Thyroid gland (tissue), 4 donors: ENCODE measurements at regions not wholly inside any gene's neighbourhood (a gene's known extent, or its start where the extent isn't known, plus 50 kb on each side); places are given as distances from the start of the nearest gene placed in this dataset.

Source experiments
- DNase-seq, 2 donors: peaks; one replicate each; pipeline ENCODE4 v3.0.0-alpha.2; 2019
- H3K27ac ChIP-seq, 3 donors: fragments of 200-600 bp; sonication (generic); 1 replicate in 2 of 3; 2 replicates in 1 of 3; pipeline ENCODE4 v1.5.1; 2016 to 2019; ENCODE audit warnings: mild to moderate bottlenecking in 1 of 3, moderate library complexity in 1 of 3
- H3K27me3 ChIP-seq: fragments of 200-600 bp; sonication (generic); one replicate; pipeline ENCODE4 v1.5.1; 2019
- H3K36me3 ChIP-seq, 2 donors: fragments of 200-600 bp; sonication (generic); one replicate each; pipeline ENCODE4 v1.5.1; 2016 to 2019
- H3K4me1 ChIP-seq, 2 donors: fragments of 200-600 bp; sonication (generic); one replicate each; pipeline ENCODE4 v1.5.1; 2017 to 2019
- H3K4me3 ChIP-seq, 3 donors: fragments of 200-600 bp; sonication (generic); replicated peaks in 1 of 3; 1 replicate in 2 of 3; 2 replicates in 1 of 3; pipeline ENCODE4 v1.5.1; 2016; ENCODE audit warnings: mild to moderate bottlenecking in 1 of 3
- H3K9me3 ChIP-seq: fragments of 200-600 bp; sonication (generic); one replicate; pipeline ENCODE4 v1.5.1; 2017
- POLR2A ChIP-seq, 2 donors: fragments of 450-650 bp; IDR thresholded peaks; one replicate each; pipeline ENCODE4 v1.6.1; 2017; ENCODE audit warnings: antibody characterized with exemption in 2 of 2, mild to moderate bottlenecking in 2 of 2, moderate library complexity in 1 of 2
- WGBS, 2 donors: methylation state at CpG; one replicate each; pipeline ENCODE4 v1.1.5; 2017; 5-methylcytosine and 5-hydroxymethylcytosine counted together
- intact Hi-C: fragments of 100-400 bp; cut with DNase I; formaldehyde crosslinking; loops from one replicate; pipeline ENCODE4 v1.15.1; 2023
- TF ChIP-seq, protein P1 (sequence below), 6 experiments: fragments of 200-600 bp in 3 of 6; fragments of 450-650 bp in 3 of 6; sonication (generic) in 3 of 6; IDR thresholded peaks; one replicate each; pipeline ENCODE4 v1.5.1; 2016 to 2019; ENCODE audit warnings: antibody characterized with exemption in 6 of 6, mild to moderate bottlenecking in 2 of 6, inconsistent platforms in 1 of 6, moderate library complexity in 1 of 6

DNA sequence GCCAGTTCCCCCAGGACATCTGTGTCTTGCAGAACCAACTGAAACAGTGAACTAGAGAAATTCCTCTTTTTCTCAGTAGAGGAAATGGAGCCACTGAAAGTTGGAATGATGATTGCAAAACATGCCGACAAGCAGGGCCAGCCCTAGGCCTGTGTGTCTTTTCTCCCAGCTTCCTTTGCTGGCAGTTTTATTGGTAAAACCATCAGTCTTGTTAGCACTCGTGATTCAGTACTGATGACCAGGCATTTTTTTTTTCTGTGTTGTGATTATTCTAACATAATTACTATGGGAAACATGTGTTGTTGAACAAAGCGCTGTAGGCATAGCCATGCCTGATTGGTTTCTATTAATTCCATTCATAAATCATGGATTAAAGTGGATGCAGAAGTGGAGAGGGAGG is 620.7 kb downstream of the AACS start:
- no peak overlapping the region for H3K4me3 ChIP-seq
- intact Hi-C loops, result loop anchor here (10.0 kb wide), 1 partner anchor 151 kb away; no protein-coding TSS in a partner anchor
- no peaks in the 10 kb centered on the region for H3K36me3 ChIP-seq
- no peaks in the 10 kb centered on the region for H3K9me3 ChIP-seq
- no peak for DNase-seq
- H3K27ac ChIP-seq, result no peak overlapping the region
- TF ChIP-seq, protein P1, sequence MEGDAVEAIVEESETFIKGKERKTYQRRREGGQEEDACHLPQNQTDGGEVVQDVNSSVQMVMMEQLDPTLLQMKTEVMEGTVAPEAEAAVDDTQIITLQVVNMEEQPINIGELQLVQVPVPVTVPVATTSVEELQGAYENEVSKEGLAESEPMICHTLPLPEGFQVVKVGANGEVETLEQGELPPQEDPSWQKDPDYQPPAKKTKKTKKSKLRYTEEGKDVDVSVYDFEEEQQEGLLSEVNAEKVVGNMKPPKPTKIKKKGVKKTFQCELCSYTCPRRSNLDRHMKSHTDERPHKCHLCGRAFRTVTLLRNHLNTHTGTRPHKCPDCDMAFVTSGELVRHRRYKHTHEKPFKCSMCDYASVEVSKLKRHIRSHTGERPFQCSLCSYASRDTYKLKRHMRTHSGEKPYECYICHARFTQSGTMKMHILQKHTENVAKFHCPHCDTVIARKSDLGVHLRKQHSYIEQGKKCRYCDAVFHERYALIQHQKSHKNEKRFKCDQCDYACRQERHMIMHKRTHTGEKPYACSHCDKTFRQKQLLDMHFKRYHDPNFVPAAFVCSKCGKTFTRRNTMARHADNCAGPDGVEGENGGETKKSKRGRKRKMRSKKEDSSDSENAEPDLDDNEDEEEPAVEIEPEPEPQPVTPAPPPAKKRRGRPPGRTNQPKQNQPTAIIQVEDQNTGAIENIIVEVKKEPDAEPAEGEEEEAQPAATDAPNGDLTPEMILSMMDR (IDR thresholded peaks at IDR 0.05), result no peak
- TF ChIP-seq POLR2A (IDR thresholded peaks at IDR 0.05), result no peak
- H3K4me1 ChIP-seq, result no peaks in the 10 kb centered on the region
- H3K27me3 ChIP-seq, result no peaks in the 10 kb centered on the region
- 51 to 59% methylated on average over 3 of the region's 3 CpGs for WGBS, 2 donors

DNA sequence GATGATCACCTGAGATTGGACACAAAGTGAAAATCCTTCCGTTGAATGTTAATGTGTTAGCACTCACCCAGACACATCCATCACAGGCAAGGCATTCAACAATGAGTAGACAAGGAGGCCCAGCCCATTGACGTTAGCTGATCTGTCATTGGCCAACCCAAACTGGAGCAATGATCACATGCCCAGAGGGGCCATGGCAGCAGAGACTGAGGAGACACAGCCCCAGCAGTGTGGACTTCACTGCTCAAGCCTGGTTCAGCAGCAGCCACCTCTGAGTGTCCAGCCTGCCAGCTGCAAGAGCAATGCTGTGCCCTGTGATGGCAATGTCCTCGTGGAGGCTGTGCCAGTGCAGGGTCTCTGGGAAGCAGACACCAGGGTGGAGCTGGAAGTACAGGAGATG is 622.2 kb downstream of the AACS start:
- Histone ChIP-seq H3K36me3 (no peaks in the 10 kb centered on the region), H3K4me3 (no peak overlapping the region), H3K9me3 (no peaks in the 10 kb centered on the region), H3K27me3 (no peaks in the 10 kb centered on the region), H3K27ac (no peak overlapping the region), H3K4me1 (no peaks in the 10 kb centered on the region)
- intact Hi-C loops, result loop anchor here (10.0 kb wide), 1 partner anchor 153 kb away; no protein-coding TSS in a partner anchor
- no peak for DNase-seq
- TF ChIP-seq, protein P1 (IDR thresholded peaks at IDR 0.05), result no peak
- TF ChIP-seq POLR2A (IDR thresholded peaks at IDR 0.05), result no peak
- 86% methylated on average over 3 of the region's 3 CpGs for WGBS, 2 donors

DNA sequence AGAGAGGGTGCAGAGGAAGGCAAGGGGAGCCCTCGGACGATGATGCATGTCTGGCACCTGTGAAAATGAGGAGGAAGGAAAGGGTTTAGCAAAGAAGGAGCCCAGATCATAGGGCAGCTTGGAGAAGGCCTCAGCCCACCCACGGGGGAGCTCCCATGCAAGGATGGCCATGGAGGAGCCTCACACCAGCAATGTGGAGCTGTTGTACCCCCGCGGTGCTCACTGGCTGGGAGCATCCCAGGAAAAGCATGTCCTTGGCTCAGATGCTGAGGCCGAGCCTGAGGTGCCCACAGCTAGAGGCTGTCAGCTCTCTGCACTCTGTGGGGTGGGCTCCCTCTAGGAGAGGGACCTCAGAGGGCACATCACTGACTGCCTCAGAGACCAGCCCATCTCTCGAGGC is 622.6 kb downstream of the AACS start:
- Histone ChIP-seq H3K4me3 (no peak overlapping the region), H3K36me3 (no peaks in the 10 kb centered on the region), H3K4me1 (no peaks in the 10 kb centered on the region), H3K27me3 (no peaks in the 10 kb centered on the region), H3K27ac (no peak overlapping the region), H3K9me3 (no peaks in the 10 kb centered on the region)
- no peak for DNase-seq
- intact Hi-C loops, result loop anchor here (10.0 kb wide), 1 partner anchor 153 kb away; no protein-coding TSS in a partner anchor
- TF ChIP-seq POLR2A (IDR thresholded peaks at IDR 0.05), result no peak
- TF ChIP-seq, protein P1 (IDR thresholded peaks at IDR 0.05), result no peak
- 82 to 87% methylated on average over 6 of the region's 7 CpGs for WGBS, 2 donors

DNA sequence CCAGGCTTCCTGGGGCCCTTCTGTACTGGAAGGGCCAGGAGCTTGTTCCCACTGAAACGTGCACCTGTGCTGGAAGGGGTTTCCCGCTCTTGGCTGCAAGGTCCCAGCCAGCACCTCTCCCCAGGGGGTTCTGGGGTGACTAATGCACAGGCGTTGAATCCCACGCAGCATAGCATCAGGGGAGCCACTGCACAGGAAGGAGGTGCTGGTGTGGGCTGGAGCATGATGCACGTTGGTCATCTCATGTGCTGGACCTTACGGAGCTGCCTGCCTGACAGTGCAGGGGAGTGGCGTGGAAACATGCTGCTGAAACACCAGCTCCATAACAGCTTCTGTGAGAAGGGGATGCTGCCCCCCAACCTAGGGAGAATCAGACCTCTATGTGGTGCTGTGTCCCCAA is 623.0 kb downstream of the AACS start:
- Histone ChIP-seq H3K36me3 (no peaks in the 10 kb centered on the region), H3K27ac (no peak overlapping the region), H3K27me3 (no peaks in the 10 kb centered on the region), H3K4me1 (no peaks in the 10 kb centered on the region), H3K9me3 (no peaks in the 10 kb centered on the region), H3K4me3 (no peak overlapping the region)
- DNase-seq, result no peak
- WGBS, 2 donors, result 80 to 82% methylated on average over 7 of the region's 7 CpGs
- intact Hi-C loops, result loop anchor here (10.0 kb wide), 1 partner anchor 153 kb away; no protein-coding TSS in a partner anchor
- TF ChIP-seq POLR2A (IDR thresholded peaks at IDR 0.05), result no peak
- TF ChIP-seq, protein P1 (IDR thresholded peaks at IDR 0.05), result no peak

DNA sequence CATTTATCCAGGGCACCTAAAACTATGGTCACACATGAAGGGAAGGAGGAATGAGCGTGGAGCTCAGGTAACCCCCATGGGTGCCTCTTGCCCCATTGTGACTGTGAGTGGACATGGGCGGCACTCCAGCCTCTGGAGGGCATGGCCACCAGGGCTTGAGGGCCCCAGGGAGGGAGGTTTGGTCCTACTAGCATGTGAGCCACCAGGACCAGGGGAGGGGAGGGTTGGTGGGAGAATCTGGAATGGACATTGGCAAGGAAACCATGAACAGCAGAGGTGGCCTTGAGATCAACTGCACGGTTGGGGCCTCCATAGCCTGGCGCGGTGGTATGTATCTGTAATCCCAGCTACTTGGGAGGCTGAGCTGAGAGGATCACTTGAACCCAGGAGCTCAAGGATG is 623.6 kb downstream of the AACS start:
- Histone ChIP-seq H3K9me3 (no peaks in the 10 kb centered on the region), H3K4me1 (no peaks in the 10 kb centered on the region), H3K4me3 (no peak overlapping the region), H3K36me3 (no peaks in the 10 kb centered on the region), H3K27me3 (no peaks in the 10 kb centered on the region), H3K27ac (no peak overlapping the region)
- no peak for DNase-seq
- intact Hi-C loops, result loop anchor here (10.0 kb wide), 1 partner anchor 154 kb away; no protein-coding TSS in a partner anchor
- 82 to 94% methylated on average over 5 of the region's 5 CpGs for WGBS, 2 donors
- TF ChIP-seq, protein P1 (IDR thresholded peaks at IDR 0.05), result no peak
- no peak for TF ChIP-seq POLR2A (IDR thresholded peaks at IDR 0.05)
